Neural cell (in vitro differentiated cells): ENCODE measurements at regions not wholly inside any gene's neighbourhood (a gene's known extent, or its start where the extent isn't known, plus 50 kb on each side); places are given as distances from the start of the nearest gene placed in this dataset.

Experiments used
- H2AFZ ChIP-seq: fragments of 200-600, 300-800 bp; sonication (generic), shearing (Covaris generic); 2 replicates; pipeline ENCODE4 v1.6.0; 2014; ENCODE audit warnings: low read depth, mild to moderate bottlenecking, antibody characterized with exemption, low read length, moderate library complexity
- H3F3A ChIP-seq: fragments of 200-600 bp; shearing (Covaris generic); 2 replicates; pipeline ENCODE4 v1.6.1; 2016; ENCODE audit warnings: mild to moderate bottlenecking, moderate library complexity, mixed read lengths, antibody characterized with exemption, low read length; ENCODE audit not compliant: insufficient read depth, poor library complexity, severe bottlenecking
- H3K27ac ChIP-seq: fragments of 200-600, 300-800 bp; sonication (generic), shearing (Covaris generic); 2 replicates; pipeline ENCODE4 v1.5.1; 2014; ENCODE audit warnings: mild to moderate bottlenecking, low read length, moderate library complexity
- H3K27me3 ChIP-seq: fragments of 300-800, 200-600 bp; sonication (generic), shearing (Covaris generic); 2 replicates; pipeline ENCODE4 v1.6.0; 2014; ENCODE audit warnings: mild to moderate bottlenecking, low read depth, low read length, moderate library complexity; ENCODE audit not compliant: insufficient read depth
- H3K36me3 ChIP-seq: fragments of 300-800, 200-600 bp; sonication (generic), shearing (Covaris generic); 2 replicates; pipeline ENCODE4 v1.5.1; 2014; ENCODE audit warnings: mild to moderate bottlenecking, antibody characterized with exemption, low read length, moderate library complexity; ENCODE audit not compliant: insufficient read depth
- H3K4me2 ChIP-seq: fragments of 300-800, 200-600 bp; sonication (generic), shearing (Covaris generic); 2 replicates; pipeline ENCODE4 v1.6.0; 2014; ENCODE audit warnings: mild to moderate bottlenecking, low read length
- H3K4me3 ChIP-seq: fragments of 300-800, 200-600 bp; sonication (generic), shearing (Covaris generic); 2 replicates; pipeline ENCODE4 v1.5.1; 2014; ENCODE audit warnings: mild to moderate bottlenecking, low read length, moderate library complexity
- H3K79me2 ChIP-seq: fragments of 200-600 bp; shearing (Covaris generic); replicated peaks from 2 replicates; pipeline ENCODE4 v1.6.0; 2014; ENCODE audit warnings: mild to moderate bottlenecking, low read length, moderate library complexity; ENCODE audit not compliant: insufficient read depth
- H3K9ac ChIP-seq: fragments of 300-800, 200-600 bp; sonication (generic), shearing (Covaris generic); 2 replicates; pipeline ENCODE4 v1.6.1; 2016; ENCODE audit warnings: mild to moderate bottlenecking, low read length, mixed read lengths
- H3K9me2 ChIP-seq: fragments of 200-600 bp; shearing (Covaris generic); 2 replicates; pipeline ENCODE4 v1.6.1; 2016; ENCODE audit warnings: mild to moderate bottlenecking, low read length, mixed read lengths; ENCODE audit not compliant: insufficient read depth
- H3K9me3 ChIP-seq: fragments of 200-600, 300-800 bp; sonication (generic), shearing (Covaris generic); 2 replicates; pipeline ENCODE4 v1.6.1; 2016; ENCODE audit warnings: mild to moderate bottlenecking, mixed run types, low read length, moderate library complexity, mixed read lengths
- H4K20me1 ChIP-seq: fragments of 200-600 bp; shearing (Covaris generic); 2 replicates; pipeline ENCODE4 v1.6.1; 2016; ENCODE audit warnings: mild to moderate bottlenecking, mixed run types; ENCODE audit not compliant: insufficient read depth
- CTCF ChIP-seq: fragments of 450-650 bp; IDR thresholded peaks from 2 replicates; pipeline ENCODE4 v1.5.1; 2014; ENCODE audit warnings: antibody characterized with exemption, mild to moderate bottlenecking, moderate library complexity; ENCODE audit not compliant: poor library complexity, severe bottlenecking
- EP300 ChIP-seq: fragments of 450-650 bp; conservative IDR thresholded peaks from 2 replicates; pipeline ENCODE4 v1.6.1; 2014; ENCODE audit warnings: antibody characterized with exemption, mild to moderate bottlenecking, moderate library complexity; ENCODE audit not compliant: poor library complexity, severe bottlenecking
- EZH2 ChIP-seq: fragments of 200-600, 300-800 bp; shearing (Covaris generic), sonication (generic); IDR thresholded peaks from 2 replicates; pipeline ENCODE4 v1.6.1; 2014; ENCODE audit warnings: antibody characterized with exemption, low read length, borderline replicate concordance, mild to moderate bottlenecking; ENCODE audit not compliant: insufficient read depth, poor library complexity, severe bottlenecking
- MXI1 ChIP-seq: fragments of 450-650 bp; conservative IDR thresholded peaks from 2 replicates; pipeline ENCODE4 v1.6.1; 2014; ENCODE audit warnings: antibody characterized with exemption, mild to moderate bottlenecking; ENCODE audit not compliant: poor library complexity, severe bottlenecking
- POLR2AphosphoS5 ChIP-seq: IDR thresholded peaks from 2 replicates; pipeline ENCODE4 v1.6.1; 2012
- RAD21 ChIP-seq: fragments of 450-650 bp; conservative IDR thresholded peaks from 2 replicates; pipeline ENCODE4 v1.6.1; 2014; ENCODE audit warnings: antibody characterized with exemption, mild to moderate bottlenecking, moderate library complexity
- REST ChIP-seq: IDR thresholded peaks from 2 replicates; pipeline ENCODE4 v1.6.1; 2012; ENCODE audit warnings: borderline replicate concordance
- SMC3 ChIP-seq: fragments of 450-650 bp; conservative IDR thresholded peaks from 2 replicates; pipeline ENCODE4 v1.6.1; 2014; ENCODE audit warnings: antibody characterized with exemption, mild to moderate bottlenecking, moderate library complexity; ENCODE audit not compliant: poor library complexity
- TAF1 ChIP-seq: IDR thresholded peaks from 2 replicates; pipeline ENCODE4 v1.6.1; 2012; ENCODE audit warnings: low read depth

- Histone ChIP-seq H3K9me3 (no peaks in the 10 kb centered on the region), H3F3A (no peaks in the 10 kb centered on the region), H3K27me3 (no peaks in the 10 kb centered on the region), H3K36me3 (no peaks in the 10 kb centered on the region), H3K27ac (no peak overlapping the region), H2AFZ (no peak overlapping the region), H3K9ac (no peak overlapping the region), H3K4me2 (no peak overlapping the region), H3K9me2 (no peaks in the 10 kb centered on the region), H3K79me2 (no peaks in the 10 kb centered on the region), H4K20me1 (no peaks in the 10 kb centered on the region), H3K4me3 (no peak overlapping the region)
- TF ChIP-seq EZH2 (no peak), REST (no peak), SMC3 (no peak), POLR2AphosphoS5 (no peak), MXI1 (no peak), EP300 (no peak), CTCF (no peak), RAD21 (no peak), TAF1 (no peak)
Observed at GRCh38 chr2:4415810-4416413, 712.5 kb downstream of the DCDC2C start.

- H4K20me1 ChIP-seq = no peaks in the 10 kb centered on the region
- no peak overlapping the region for H2AFZ ChIP-seq
Observed at GRCh38 chr2:4416431-4416830, 713.1 kb downstream of the DCDC2C start.

More at GRCh38 chr2:4416431-4416830, 713.1 kb downstream of the DCDC2C start:
- Histone ChIP-seq H3K9ac (no peak overlapping the region), H3K9me2 (no peaks in the 10 kb centered on the region), H3F3A (no peaks in the 10 kb centered on the region), H3K79me2 (no peaks in the 10 kb centered on the region), H3K27me3 (no peaks in the 10 kb centered on the region), H3K4me3 (no peak overlapping the region), H3K27ac (no peak overlapping the region), H3K36me3 (no peaks in the 10 kb centered on the region), H3K4me2 (no peak overlapping the region), H3K9me3 (no peaks in the 10 kb centered on the region)
- no peak for TF ChIP-seq CTCF
- peak; percentile 33 for TF ChIP-seq EP300
